NOMO-1 treated with DMSO at 0.1 percent for 48 hours (cell line): ENCODE measurements at regions not wholly inside any gene's neighbourhood (a gene's known extent, or its start where the extent isn't known, plus 50 kb on each side); places are given as distances from the start of the nearest gene placed in this dataset.

ENCODE experiments used
- DNase-seq: peaks from one replicate; lab custom pipeline; 2025; ENCODE audit not compliant: unreplicated experiment; lab: John Stamatoyannopoulos, UW

GRCh38 chr4:14583331-14583730, 418.9 kb upstream of the CPEB2 start:
- no peak for DNase-seq

- no peak for DNase-seq
Observed at GRCh38 chr4:14583752-14584151, 418.5 kb upstream of the CPEB2 start.

GRCh38 chr4:14592950-14593349, 409.3 kb upstream of the CPEB2 start:
- no peak for DNase-seq

GRCh38 chr4:14596028-14596427, 406.3 kb upstream of the CPEB2 start:
- peak; percentile 33 for DNase-seq

GRCh38 chr4:14596437-14596836, 405.8 kb upstream of the CPEB2 start:
- DNase-seq, result no peak

GRCh38 chr4:14596904-14597303, 405.4 kb upstream of the CPEB2 start:
- DNase-seq, result no peak

- DNase-seq, result no peak
Observed at GRCh38 chr4:14602206-14602605, 400.1 kb upstream of the CPEB2 start.

- peak; percentile 59 for DNase-seq
Observed at GRCh38 chr4:14607001-14607400, 395.3 kb upstream of the CPEB2 start.

GRCh38 chr4:14607578-14607977, 394.7 kb upstream of the CPEB2 start:
- DNase-seq, result no peak

GRCh38 chr4:14608630-14609029, 393.7 kb upstream of the CPEB2 start:
- no peak for DNase-seq

GRCh38 chr4:14614840-14615239, 387.4 kb upstream of the CPEB2 start:
- DNase-seq, result no peak

- peak; percentile 96 for DNase-seq
Observed at GRCh38 chr4:14615671-14616070, 386.6 kb upstream of the CPEB2 start.

GRCh38 chr4:14620567-14621141, 381.6 kb upstream of the CPEB2 start:
- DNase-seq, result no peak

GRCh38 chr4:14621731-14622463, 380.4 kb upstream of the CPEB2 start:
- no peak for DNase-seq

- no peak for DNase-seq
Observed at GRCh38 chr4:14627038-14627437, 375.2 kb upstream of the CPEB2 start.

- no peak for DNase-seq
Observed at GRCh38 chr4:14631806-14632440, 370.4 kb upstream of the CPEB2 start.

GRCh38 chr4:14636563-14636962, 365.7 kb upstream of the CPEB2 start:
- no peak for DNase-seq

- no peak for DNase-seq
Observed at GRCh38 chr4:14640476-14640875, 361.8 kb upstream of the CPEB2 start.

GRCh38 chr4:14641871-14642270, 360.4 kb upstream of the CPEB2 start:
- DNase-seq, result no peak

GRCh38 chr4:14644580-14645282, 357.6 kb upstream of the CPEB2 start:
- no peak for DNase-seq

GRCh38 chr4:14646831-14647230, 355.4 kb upstream of the CPEB2 start:
- DNase-seq, result peak; percentile 10

GRCh38 chr4:14650127-14650526, 352.2 kb upstream of the CPEB2 start:
- no peak for DNase-seq
